IgD-negative memory B cell (primary cell): ENCODE measurements at regions not wholly inside any gene's neighbourhood (a gene's known extent, or its start where the extent isn't known, plus 50 kb on each side); places are given as distances from the start of the nearest gene placed in this dataset.

Experiments
- H3K27ac Mint-ChIP-seq, 3 donors: one replicate each; pipeline ENCODE4 v1.8.0; 2020 to 2022; ENCODE audit warnings: mild to moderate bottlenecking in 3 of 3, mixed read lengths in 3 of 3, moderate library complexity in 1 of 3
- H3K27me3 Mint-ChIP-seq: one replicate; pipeline ENCODE4 v1.8.0; 2021; ENCODE audit warnings: mixed read lengths
- H3K36me3 Mint-ChIP-seq: one replicate; pipeline ENCODE4 v1.8.0; 2020; ENCODE audit warnings: mild to moderate bottlenecking, mixed read lengths
- H3K4me1 Mint-ChIP-seq, 3 donors: one replicate each; pipeline ENCODE4 v1.8.0; 2020 to 2022; ENCODE audit warnings: mixed read lengths in 3 of 3, mild to moderate bottlenecking in 1 of 3
- H3K4me3 Mint-ChIP-seq, 4 donors: one replicate each; pipeline ENCODE4 v1.8.0; 2020 to 2022; ENCODE audit warnings: mild to moderate bottlenecking in 4 of 4, mixed read lengths in 4 of 4, moderate library complexity in 3 of 4
- H3K9me3 Mint-ChIP-seq, 3 donors: one replicate each; pipeline ENCODE4 v1.8.0; 2020 to 2021; ENCODE audit warnings: mixed read lengths in 3 of 3, mild to moderate bottlenecking in 1 of 3

- Mint-ChIP-seq H3K4me1 (no peaks in the 10 kb centered on the region), H3K36me3 (no peaks in the 10 kb centered on the region), H3K27me3 (peaks cover 2% of the 10 kb centered on the region), H3K9me3 (no peaks in the 10 kb centered on the region), H3K27ac (no peak overlapping the region), H3K4me3 (no peak overlapping the region)
Observed at GRCh38 chr2:6645004-6645403, 220.7 kb downstream of the CMPK2 start.

- Mint-ChIP-seq H3K27ac (no peak overlapping the region), H3K27me3 (no peaks in the 10 kb centered on the region), H3K36me3 (no peaks in the 10 kb centered on the region), H3K4me3 (no peak overlapping the region), H3K4me1 (no peaks in the 10 kb centered on the region), H3K9me3 (peaks cover 0 to 1% (median 0%) of the 10 kb centered on the region in 3 donors)
Observed at GRCh38 chr2:6645672-6646071, 220.0 kb downstream of the CMPK2 start.

GRCh38 chr2:6647046-6647445 lies 218.7 kb downstream of the CMPK2 start:
- Mint-ChIP-seq H3K27ac (no peak overlapping the region), H3K36me3 (no peaks in the 10 kb centered on the region), H3K27me3 (no peaks in the 10 kb centered on the region), H3K9me3 (peaks cover 0 to 1% (median 0%) of the 10 kb centered on the region in 3 donors), H3K4me1 (no peaks in the 10 kb centered on the region), H3K4me3 (no peak overlapping the region)

- Mint-ChIP-seq H3K4me3 (no peak overlapping the region), H3K27me3 (no peaks in the 10 kb centered on the region), H3K27ac (no peak overlapping the region), H3K9me3 (peaks cover 0 to 1% (median 0%) of the 10 kb centered on the region in 3 donors), H3K4me1 (no peaks in the 10 kb centered on the region), H3K36me3 (no peaks in the 10 kb centered on the region)
Observed at GRCh38 chr2:6648596-6649247, 217.0 kb downstream of the CMPK2 start.

GRCh38 chr2:6650311-6650710 lies 215.4 kb downstream of the CMPK2 start:
- Mint-ChIP-seq H3K27ac (no peak overlapping the region), H3K27me3 (no peaks in the 10 kb centered on the region), H3K9me3 (peaks cover 0 to 1% (median 0%) of the 10 kb centered on the region in 3 donors), H3K4me3 (no peak overlapping the region), H3K4me1 (no peaks in the 10 kb centered on the region), H3K36me3 (no peaks in the 10 kb centered on the region)

DNA sequence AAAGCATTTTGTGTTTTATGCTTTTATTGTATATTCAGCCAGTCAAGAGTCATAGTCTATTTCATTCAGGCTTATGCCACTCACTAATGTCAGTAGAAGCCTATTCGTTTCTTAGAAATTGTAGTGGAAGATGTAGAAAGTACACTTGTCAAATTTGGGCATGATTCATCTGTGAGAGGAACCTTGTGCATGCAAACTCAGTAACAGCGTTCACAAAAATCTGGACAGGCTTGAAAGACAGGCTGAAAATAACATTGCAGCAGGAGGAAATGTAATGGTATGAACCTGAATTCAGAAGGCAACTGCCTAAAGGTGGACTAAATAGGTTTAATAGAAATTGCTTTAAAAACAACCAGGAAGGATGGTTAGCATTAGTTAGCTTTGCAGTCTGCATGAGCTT lies 213.5 kb downstream of the CMPK2 start:
- H3K9me3 Mint-ChIP-seq: peaks cover 0 to 1% (median 0%) of the 10 kb centered on the region in 3 donors
- H3K4me3 Mint-ChIP-seq: no peak overlapping the region
- no peaks in the 10 kb centered on the region for H3K36me3 Mint-ChIP-seq
- H3K27me3 Mint-ChIP-seq: no peaks in the 10 kb centered on the region
- H3K27ac Mint-ChIP-seq: no peak overlapping the region
- H3K4me1 Mint-ChIP-seq: no peaks in the 10 kb centered on the region

- Mint-ChIP-seq H3K27ac (no peak overlapping the region), H3K4me3 (no peak overlapping the region), H3K36me3 (no peaks in the 10 kb centered on the region), H3K9me3 (peaks cover 0 to 3% (median 0%) of the 10 kb centered on the region in 3 donors), H3K4me1 (no peaks in the 10 kb centered on the region), H3K27me3 (no peaks in the 10 kb centered on the region)
Observed at GRCh38 chr2:6653281-6653750, 212.4 kb downstream of the CMPK2 start.

GRCh38 chr2:6654279-6654678 lies 211.4 kb downstream of the CMPK2 start:
- Mint-ChIP-seq H3K4me1 (no peaks in the 10 kb centered on the region), H3K36me3 (no peaks in the 10 kb centered on the region), H3K27me3 (no peaks in the 10 kb centered on the region), H3K27ac (no peak overlapping the region), H3K4me3 (no peak overlapping the region), H3K9me3 (peaks cover 0 to 3% (median 0%) of the 10 kb centered on the region in 3 donors)

DNA sequence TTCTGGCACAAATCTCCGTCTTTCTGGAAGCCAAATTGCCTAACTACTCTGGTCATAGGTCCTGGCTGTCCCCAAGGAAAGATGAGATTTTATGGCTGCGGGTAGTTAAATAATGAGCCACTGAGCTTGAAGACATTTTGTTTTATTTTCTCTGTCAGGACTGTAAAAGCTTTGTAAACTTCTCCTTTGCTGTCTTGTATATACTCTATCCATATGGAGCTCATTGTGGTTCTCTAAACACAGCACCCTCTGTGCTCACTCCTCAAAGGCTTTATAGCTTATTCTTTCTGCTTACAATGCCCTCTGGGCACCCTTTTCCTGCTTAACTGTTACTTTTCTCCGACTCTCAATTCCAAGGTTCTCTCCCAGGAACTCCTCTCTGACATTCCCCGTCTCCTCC lies 209.1 kb downstream of the CMPK2 start:
- Mint-ChIP-seq H3K27ac (no peak overlapping the region), H3K4me1 (no peaks in the 10 kb centered on the region), H3K4me3 (no peak overlapping the region), H3K9me3 (peaks cover 0 to 2% (median 0%) of the 10 kb centered on the region in 3 donors), H3K36me3 (no peaks in the 10 kb centered on the region), H3K27me3 (no peaks in the 10 kb centered on the region)

DNA sequence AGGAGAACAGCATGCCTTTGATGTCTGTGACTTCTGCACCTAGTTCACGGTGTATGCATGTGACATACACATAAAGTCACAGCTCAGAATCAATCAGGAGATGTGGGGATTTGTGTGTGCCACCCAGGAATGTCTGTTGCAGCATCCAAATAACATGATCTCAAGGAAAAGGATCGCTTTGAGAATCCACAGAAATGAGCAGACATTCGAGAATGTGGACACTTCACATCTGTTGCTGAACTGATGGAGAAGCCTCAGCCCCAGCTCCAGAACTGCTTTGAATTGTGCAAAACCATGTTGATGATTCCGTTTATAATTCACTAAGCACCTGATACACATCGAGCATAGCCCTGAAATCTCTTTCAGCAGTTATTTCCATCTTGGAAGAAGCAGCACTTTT lies 208.6 kb downstream of the CMPK2 start:
- no peak overlapping the region for H3K4me3 Mint-ChIP-seq
- no peak overlapping the region for H3K27ac Mint-ChIP-seq
- peaks cover 0 to 2% (median 0%) of the 10 kb centered on the region in 3 donors for H3K9me3 Mint-ChIP-seq

DNA sequence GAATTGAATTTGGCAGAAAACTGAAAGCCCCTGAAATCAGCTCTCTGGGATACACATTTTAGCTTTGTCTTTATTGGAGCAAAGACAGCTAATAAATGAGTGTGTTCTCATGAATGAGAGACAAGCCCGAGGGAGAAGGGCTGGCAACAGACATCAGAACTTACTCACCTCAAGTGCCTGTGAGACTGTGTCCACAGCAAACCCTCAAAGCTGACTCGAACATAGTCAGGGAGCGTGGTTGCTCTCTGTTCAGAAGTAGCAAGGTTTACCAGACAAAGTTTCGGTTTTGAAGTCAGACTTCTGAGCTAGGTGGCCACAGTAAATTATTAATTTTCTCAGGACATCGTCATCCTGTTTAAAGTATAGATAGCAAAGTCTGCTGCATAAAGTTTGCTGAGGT lies 207.9 kb downstream of the CMPK2 start:
- H3K27ac Mint-ChIP-seq: no peak overlapping the region
- H3K9me3 Mint-ChIP-seq: peaks cover 0 to 2% (median 0%) of the 10 kb centered on the region in 3 donors
- no peaks in the 10 kb centered on the region for H3K27me3 Mint-ChIP-seq
- no peaks in the 10 kb centered on the region for H3K36me3 Mint-ChIP-seq
- H3K4me3 Mint-ChIP-seq: no peak overlapping the region
- H3K4me1 Mint-ChIP-seq: no peaks in the 10 kb centered on the region

More for the DNA sequence above, 208.6 kb downstream of the CMPK2 start:
- Mint-ChIP-seq H3K36me3 (no peaks in the 10 kb centered on the region), H3K4me1 (no peaks in the 10 kb centered on the region), H3K27me3 (no peaks in the 10 kb centered on the region)

GRCh38 chr2:6664332-6665061 lies 201.2 kb downstream of the CMPK2 start:
- H3K27ac Mint-ChIP-seq: no peak overlapping the region
- peaks cover 2% of the 10 kb centered on the region for H3K36me3 Mint-ChIP-seq
- H3K27me3 Mint-ChIP-seq: no peaks in the 10 kb centered on the region
- H3K4me3 Mint-ChIP-seq: no peak overlapping the region
- no peaks in the 10 kb centered on the region for H3K9me3 Mint-ChIP-seq
- H3K4me1 Mint-ChIP-seq: no peaks in the 10 kb centered on the region

GRCh38 chr2:6665093-6666045 lies 200.3 kb downstream of the CMPK2 start:
- H3K4me3 Mint-ChIP-seq: no peak overlapping the region
- no peaks in the 10 kb centered on the region for H3K27me3 Mint-ChIP-seq
- H3K4me1 Mint-ChIP-seq: no peaks in the 10 kb centered on the region
- H3K9me3 Mint-ChIP-seq: no peaks in the 10 kb centered on the region
- peaks cover 2% of the 10 kb centered on the region for H3K36me3 Mint-ChIP-seq
- H3K27ac Mint-ChIP-seq: no peak overlapping the region

- peaks cover 2% of the 10 kb centered on the region for H3K36me3 Mint-ChIP-seq
- H3K27me3 Mint-ChIP-seq: peaks cover 1% of the 10 kb centered on the region
- H3K27ac Mint-ChIP-seq: no peak overlapping the region
- peaks cover 0 to 2% (median 2%) of the 10 kb centered on the region in 3 donors for H3K9me3 Mint-ChIP-seq
- H3K4me1 Mint-ChIP-seq: no peaks in the 10 kb centered on the region
- no peak overlapping the region for H3K4me3 Mint-ChIP-seq
Observed at GRCh38 chr2:6667326-6667725, 198.4 kb downstream of the CMPK2 start.

- Mint-ChIP-seq H3K9me3 (peaks cover 0 to 4% (median 3%) of the 10 kb centered on the region in 3 donors), H3K27me3 (peaks cover 3% of the 10 kb centered on the region), H3K27ac (no peak overlapping the region), H3K4me1 (no peaks in the 10 kb centered on the region), H3K36me3 (no peaks in the 10 kb centered on the region), H3K4me3 (no peak overlapping the region)
Observed at GRCh38 chr2:6671913-6672312, 193.8 kb downstream of the CMPK2 start.
